ENCODE measurements at regions not wholly inside any gene's neighbourhood (a gene's known extent, or its start where the extent isn't known, plus 50 kb on each side); places are given as distances from the start of the nearest gene placed in this dataset.

DNA sequence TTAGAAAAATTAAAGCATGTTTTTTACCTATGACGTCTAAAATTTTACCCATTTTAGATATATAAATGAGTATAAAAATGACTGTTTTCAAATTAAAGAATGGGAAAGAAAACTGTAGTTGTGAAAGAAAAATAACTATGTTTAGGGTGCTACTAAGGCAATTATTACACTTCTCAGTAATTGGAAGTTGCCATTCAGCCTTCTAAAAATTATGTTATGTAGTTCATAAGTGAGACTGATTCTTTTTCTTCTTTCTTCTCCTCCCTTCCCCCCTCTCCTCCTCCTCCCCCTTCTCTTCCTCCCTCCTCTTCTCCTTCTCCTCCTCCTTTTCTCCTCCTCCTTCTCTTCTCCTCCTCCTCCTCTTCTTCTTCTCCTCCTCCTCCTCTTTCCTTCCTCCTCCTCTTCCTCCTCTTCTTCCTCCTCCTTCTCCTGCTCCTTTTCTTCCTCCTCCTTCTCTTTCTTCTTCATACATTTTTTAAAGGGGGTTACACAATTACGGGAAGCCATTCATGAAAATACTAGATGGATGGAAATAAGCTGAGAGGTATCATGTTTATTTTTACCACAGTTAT, 223.6 kb downstream of the CETN3 start:
- no peak for DNase-seq

DNA sequence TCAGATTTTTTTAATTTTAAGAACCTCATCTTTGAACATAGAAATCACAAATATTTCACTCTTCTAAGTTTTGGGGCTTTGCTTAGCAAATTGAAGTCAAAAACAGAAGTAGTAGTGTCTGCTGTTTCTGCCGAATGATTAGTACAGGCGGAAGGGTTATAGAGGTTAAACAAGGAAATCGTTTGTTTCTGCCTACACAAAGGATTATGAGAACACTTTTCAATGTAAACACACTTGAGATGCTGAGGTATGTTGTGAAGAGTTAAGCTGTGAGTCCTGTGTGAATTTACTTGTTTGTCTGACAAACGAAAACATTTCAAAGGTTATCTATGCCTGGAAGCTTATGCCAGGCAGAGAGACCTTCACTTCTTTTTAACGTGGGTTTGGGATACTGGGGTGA, 224.8 kb downstream of the CETN3 start:
- no peak for DNase-seq

DNA sequence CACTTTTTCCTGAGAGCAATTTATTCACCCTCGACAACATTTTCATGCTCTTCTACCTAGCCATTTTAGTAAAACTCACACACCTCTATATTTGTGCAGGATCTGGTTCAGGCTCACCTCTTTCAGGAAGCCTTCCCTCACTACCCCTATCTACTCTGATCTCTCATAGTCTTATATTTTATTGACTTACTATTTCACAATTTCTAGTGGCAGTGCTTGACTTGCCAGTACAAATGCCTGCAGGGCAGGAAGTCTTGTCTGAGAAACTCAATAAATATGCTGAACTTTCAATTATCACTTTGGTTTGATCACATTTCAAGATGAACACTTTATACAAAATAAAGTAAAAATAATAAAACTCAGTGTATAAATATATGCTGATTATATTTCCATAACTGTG, 226.8 kb downstream of the CETN3 start:
- no peak for DNase-seq

DNA sequence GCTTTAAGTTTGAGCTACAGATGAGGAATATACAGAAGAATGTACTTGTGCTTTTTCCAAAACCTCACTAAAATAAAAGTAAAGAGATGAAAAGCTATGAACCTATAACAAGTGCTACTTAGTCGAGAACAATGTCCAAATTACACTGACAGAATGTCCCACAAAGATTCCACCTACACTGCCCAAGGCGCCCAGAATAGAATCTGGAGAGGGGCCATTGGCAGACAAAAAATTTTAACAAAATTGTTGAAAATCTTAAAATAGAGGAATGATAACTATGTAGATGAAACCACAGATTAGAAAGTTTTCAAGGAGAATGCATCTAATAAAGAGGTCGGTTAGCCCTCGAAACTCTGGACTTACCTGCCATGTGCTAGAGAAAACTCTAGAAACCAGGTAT, 235.3 kb downstream of the CETN3 start:
- DNase-seq, result no peak

DNA sequence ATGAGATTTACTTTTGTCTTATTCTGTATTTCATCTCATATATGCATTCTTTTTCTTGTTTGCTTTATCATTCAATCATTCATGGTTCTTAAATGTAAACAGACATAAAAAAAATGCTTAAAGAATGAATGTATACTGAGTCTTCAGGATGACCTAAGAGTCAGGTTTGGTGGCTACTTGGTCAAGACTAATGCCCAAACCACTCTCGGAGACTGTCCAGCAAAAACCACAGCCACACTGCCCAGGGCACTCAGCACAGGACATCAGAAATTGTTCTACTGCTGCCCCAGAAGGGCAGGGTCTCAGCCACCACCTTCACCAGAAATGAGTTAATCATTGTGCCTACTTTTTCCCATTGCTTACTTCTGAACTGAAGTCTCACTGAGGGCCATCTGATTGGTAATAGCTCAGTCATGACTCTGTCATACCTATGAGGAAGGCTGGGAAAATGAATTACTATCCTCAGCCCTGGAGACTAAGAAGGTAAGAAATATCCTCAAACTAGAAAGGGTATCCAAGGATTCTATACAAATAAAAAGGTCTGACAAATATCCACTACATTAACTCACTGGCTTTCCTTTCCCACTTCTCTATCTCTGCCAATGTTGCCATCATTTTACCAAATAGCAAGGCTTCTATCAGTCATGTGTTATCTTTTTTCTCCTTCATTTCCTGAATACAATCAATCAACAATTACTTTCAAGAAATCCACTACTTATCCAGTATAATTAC, 236.1 kb downstream of the CETN3 start:
- DNase-seq, result no peak

DNA sequence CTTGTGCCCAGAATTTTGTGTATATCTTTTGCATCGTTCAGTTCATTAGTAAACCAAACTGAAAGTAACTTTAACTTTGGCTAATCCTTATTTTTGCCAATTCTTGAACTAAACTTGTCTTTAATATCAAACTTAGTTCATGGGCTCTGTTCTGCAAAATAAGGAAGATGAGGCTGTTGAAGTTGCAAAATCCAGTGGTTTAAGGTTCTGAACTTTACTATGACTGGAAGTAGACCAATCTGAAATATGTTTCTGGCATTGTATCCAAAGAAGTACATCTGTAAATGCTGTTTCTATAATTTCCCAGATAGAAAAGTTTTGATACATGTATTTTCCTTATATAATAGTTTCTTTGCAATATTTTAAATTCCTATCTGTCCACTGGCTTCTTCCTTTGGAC, 238.1 kb downstream of the CETN3 start:
- no peak for DNase-seq

DNA sequence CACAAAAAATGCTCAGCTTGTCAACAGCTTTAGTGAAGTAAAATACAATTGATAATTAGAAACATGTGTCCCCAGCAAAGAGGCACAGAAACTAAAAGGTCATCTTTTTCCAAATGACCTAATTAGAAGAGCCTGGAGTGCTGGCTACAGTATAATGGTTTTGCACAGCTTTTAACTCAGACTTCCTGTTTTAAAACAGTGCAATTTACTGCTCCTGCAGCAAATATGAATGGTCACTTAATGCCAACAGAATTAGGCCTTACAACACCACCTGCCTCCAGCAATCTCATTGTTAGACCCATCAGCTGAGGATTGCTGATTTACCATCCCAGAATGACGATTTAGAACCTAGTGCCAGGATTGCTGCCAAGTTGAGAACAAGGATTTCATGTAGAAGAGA, 239.3 kb downstream of the CETN3 start:
- no peak for DNase-seq

DNA sequence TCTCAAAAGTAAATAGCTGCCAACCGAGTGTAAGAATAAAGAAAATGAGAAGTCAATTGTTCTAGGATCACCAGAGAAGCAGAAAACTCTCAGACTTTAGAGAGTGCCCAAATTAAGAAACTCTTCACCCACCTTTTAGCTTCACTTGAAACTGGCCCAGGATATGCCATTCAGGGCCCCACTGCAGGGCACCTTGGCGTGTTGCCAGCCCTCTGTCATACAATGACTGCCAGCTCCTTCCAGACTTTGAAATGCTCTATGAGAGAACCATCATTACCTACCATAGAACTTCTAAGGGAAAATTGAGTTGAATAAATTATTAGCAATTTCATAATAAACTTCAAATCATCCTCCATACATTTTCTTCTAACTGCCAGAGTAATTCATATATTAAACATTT, 240.5 kb downstream of the CETN3 start:
- no peak for DNase-seq

DNA sequence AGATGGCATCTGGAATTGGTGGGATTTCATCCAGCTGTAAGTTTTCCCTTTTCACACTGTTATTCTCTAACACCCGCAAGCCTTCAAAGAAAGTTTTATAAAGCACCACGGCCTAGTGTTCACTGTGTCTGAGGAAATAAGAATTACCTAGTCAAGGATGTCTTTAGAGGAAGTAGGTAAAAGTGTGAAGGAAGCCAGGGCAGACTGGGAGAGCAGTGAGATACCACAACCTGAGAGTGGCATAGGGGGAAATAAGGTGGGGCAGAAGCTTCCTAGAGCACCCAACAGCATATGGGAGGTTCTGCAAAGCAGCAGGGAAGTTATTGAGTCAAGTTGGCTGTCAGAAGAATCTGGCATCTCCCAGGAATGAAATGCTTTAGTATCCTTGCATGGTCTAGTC, 241.2 kb downstream of the CETN3 start:
- no peak for DNase-seq

DNA sequence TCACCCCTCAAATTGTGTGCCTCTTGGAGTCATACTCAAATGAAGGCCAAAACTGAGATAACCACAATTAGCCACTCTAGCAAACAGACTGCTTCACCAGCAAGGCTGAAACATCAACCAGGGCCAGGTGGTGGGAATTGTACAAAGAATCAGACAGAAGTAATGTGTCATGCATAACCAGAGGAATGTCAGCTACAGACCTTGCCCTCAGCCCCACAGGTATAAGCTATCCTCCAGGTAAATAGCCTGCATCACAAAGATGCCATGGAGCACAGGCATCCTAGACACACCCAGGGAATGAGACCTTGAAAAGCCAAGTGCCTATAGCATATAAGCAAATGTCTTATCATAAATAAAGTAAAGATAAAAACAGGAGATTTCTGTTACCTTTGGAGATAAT, 242.7 kb downstream of the CETN3 start:
- no peak for DNase-seq

DNA sequence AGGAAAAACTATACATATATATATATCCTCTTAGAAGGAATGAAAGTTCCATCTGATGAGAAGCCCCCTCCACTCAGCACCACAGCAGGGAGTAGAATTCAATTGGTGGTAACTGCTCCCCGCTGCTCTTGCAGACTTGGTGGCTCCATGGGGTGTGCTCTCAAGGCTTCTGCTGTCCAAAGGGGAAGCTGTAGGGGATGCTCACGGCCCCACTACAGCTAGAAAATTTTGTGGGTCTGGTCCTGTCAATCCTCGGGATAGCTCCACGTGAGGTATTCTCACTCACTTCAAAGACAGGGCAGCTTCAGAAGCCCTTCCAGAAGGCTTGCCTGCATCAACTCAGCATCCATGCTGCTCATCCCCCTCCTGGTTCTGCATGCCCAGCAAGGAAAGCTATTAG, 247.2 kb downstream of the CETN3 start:
- no peak for DNase-seq

DNA sequence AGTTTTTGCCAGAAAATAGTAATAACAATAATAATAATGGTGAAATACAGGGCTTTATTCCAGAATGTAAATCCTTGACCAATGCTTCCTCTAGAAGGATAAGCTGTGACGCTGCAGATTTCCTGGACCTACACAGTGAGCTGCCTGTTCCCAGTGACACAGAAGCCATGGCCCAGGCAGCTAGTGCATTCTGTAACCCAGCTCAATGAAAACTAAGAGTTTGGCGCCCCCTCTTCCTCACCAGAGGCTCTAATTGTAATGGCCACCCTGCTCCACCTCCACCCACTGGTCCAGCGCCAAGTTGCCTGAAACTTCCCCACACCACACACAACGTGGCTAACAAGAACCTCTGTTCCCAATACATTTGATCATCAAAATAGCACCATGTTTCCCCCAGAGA, 248.1 kb downstream of the CETN3 start:
- DNase-seq, result peak; percentile 74

DNA sequence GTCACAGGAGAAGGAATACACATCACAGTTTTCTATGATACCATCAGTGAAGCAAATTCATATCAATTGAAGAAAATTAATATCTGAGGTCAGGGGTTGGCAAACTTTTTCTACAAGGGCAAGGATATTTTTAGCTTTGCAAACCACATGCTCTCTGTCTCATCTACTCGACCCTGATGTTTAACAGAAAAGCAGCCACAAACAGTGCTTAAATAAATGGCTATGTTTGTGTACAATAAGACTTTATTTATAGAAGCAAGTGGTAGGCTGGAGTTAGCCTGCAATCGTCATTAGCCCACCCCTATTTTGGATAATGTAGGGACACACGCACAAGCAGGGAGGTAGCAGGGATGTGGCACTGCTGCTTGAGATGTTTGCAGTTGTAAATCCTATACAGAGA, 251.4 kb downstream of the CETN3 start:
- no peak for DNase-seq

DNA sequence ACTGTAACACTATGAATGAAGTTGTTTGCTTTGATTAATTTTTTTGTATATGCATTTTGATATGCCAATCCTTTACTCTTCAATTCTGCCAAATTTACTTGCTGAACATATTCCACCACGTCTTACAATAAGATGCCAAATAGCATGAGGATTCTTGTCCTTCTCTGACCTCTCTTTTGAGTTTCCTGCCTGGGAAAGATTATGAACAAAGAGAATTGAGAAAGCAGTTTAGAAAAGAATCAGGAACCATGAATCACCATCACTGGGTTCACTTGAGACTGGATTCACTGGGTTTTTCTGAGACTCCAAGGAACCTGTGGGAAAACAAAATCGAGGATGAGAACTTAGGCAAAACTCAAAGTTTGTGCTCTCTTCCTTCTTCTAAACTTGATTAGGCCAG, 256.5 kb downstream of the CETN3 start:
- DNase-seq, result no peak

DNA sequence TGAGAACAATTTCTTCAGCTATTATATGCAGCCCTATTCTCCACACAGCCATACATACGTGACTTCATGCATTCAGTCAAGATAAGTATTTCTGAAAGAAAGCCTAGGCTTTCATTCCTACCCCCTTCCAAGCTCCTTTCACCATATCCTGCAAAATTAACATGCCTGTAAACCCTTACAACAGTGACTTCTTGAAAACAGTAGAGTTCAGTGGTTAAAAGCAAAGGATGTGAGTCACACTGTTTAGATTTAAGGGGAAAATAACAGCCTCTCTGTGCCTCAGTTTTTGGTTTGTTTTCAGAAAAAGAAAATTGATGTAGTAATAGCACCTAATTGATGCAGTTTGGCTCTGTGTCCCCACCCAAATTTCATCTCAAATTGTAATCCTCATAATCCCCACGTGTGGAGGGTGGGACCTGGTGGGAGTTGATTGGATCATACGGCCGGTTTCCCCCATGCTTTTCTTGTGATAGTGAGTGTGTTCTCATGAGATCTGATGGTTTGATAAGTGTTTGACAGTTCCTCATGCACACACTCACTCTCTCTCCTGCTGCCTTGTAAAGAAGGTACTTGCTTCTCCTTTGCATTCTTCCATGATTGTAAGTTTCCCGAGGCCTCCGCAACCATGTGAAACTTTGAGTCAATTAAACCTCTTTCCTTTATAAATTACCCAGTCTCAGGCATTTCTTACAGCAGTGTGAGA, 264.8 kb downstream of the CETN3 start:
- peak; percentile 53 for DNase-seq

DNA sequence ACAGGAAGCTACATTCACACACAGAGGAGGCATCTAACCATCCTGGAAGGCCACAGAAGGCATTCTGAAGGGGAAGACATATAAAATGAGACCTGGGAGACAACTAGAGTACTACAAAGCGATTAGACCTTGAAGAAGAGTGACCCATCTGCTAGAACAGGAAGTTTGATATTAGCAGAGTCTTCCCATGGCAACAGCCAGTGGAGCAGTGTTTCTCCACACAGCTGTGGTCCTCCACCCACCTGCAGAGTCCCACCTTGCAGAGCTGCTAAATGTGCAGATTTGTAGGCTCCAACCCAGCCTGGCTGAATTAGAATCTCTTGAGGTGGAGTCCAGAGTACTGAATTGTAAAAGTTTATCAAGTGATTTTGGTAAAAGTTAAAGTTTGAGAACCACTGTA, 267.0 kb downstream of the CETN3 start:
- no peak for DNase-seq

DNA sequence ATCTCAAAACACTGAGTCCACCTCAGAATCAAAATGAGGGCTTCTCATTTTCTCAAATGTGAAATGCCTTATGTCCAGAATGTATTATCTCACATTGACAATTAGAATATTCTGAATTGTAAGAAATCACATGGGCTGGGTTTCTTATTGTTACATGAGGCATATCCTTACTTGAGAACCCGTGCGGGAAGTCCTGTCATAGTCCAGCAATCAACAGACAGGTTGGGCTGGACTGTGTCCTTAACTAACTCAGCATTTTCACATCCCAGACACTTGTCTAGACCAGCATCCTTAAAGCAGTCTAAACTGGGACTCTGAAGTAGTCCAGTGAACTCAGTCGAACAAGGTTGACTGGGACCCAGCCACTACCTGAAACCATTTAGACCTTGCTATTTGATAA, 267.6 kb downstream of the CETN3 start:
- DNase-seq, result no peak

DNA sequence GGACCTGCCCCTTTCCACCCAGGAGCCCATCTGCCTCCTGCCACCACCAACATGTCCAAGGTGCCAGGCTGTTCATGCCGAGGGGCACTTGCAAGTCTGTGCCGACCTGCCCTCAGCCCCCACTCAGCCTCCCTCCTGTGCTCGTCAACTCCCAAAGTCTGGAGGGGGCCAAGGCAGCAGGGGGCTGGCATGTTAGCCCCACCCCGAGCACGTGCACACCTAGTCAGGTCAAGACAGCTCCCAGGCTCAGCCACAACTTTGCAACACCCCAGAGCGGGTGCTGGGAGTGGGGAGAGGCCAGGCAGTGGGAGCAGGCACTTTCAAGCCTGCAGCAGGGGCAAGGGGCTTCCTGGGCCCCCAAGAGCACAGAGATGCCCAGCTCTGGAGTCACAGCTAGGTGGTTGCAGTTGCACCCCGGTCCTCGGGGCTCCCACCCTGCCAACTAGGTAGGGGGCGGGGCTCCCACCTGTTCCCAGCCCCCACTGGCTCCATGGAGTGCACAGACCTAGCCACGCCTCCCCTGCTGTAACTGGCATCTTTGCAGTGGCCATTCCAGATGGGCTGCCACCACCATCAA, 272.5 kb downstream of the CETN3 start:
- no peak for DNase-seq

DNA sequence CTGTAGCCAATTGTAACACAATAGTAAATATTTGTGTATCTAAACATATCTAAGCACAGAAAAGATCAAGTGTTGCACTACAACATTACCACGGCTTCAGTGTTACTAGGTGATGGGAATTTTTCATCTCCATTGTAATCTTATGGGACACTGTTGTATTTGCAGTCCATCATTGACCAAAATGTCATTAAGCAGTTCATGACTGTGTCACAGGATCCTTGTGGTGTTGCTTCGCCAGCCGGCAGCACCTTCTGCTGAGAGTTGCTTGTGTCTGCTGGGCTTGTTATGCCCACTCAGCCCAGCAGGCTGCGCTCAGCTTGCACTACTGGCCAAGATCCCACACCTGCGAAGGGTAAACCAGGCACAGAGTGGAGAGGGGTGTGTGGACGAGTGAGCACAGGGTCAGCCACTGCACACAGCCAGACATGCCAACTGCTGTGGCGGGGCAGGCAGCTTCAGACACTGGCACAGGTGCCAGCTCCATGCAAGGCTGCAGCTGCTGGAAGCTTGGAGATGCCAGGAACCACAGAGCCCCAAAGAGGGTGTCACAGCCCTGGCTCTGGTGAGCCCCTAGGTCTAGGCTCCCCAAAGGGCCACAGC, 273.7 kb downstream of the CETN3 start:
- DNase-seq, result peak; percentile 82

DNA sequence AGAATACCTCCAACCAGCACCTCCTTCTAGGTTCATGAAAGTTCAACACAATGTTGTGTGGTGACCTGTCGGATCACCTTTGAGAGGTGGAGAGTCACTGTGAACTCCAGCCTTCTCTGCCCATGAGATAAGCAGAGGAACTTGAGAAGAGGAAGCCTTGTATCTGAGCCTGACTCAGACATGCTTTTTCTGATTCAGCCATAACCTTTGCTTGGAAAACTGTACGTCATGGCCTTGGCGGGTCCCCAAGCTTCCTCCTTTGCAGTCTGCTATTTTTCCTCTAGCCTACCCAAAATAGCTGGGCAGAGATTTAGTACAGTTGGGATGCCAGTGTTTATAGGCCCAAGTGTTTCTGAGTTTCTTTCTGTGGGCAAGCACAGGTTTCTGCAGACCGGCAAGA, 274.7 kb downstream of the CETN3 start:
- no peak for DNase-seq

DNA sequence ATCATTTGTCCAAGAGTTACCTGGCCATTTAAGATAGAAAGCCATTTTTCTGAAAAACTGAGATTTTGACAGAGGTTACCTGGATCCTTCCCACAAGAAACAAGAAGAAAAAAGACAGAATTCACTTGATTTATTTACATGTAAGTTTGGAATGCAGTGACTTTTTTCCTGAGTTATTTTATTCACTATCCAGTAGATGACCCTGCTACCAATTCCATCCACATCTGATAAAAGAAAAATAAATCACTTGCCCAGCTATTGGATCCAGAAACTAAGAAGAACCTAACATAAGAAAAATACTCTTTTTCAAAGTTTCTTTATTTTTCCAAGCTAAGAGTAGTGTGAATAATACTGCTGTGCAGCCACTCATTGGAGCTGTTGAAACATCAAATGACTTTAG, 275.2 kb downstream of the CETN3 start:
- DNase-seq, result no peak

DNA sequence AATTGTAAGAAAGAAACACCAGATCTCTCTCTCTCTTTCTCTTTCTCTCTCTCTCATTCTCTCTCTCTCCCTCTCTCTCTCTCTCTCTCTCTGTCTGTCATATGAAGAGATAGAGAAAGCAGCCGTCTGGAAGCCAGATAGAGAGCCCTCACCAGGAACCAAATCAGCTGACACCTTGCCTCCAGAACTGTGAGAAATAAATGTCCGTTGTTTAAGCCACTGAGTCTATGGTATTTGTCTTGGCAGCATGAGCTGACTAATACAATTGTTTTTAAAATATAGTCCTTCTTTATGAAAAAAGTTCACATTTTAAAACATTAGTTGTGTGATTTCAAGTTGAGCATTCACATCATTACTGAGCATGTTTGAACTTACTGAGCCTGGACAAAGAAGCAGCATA, 275.6 kb downstream of the CETN3 start:
- no peak for DNase-seq

DNA sequence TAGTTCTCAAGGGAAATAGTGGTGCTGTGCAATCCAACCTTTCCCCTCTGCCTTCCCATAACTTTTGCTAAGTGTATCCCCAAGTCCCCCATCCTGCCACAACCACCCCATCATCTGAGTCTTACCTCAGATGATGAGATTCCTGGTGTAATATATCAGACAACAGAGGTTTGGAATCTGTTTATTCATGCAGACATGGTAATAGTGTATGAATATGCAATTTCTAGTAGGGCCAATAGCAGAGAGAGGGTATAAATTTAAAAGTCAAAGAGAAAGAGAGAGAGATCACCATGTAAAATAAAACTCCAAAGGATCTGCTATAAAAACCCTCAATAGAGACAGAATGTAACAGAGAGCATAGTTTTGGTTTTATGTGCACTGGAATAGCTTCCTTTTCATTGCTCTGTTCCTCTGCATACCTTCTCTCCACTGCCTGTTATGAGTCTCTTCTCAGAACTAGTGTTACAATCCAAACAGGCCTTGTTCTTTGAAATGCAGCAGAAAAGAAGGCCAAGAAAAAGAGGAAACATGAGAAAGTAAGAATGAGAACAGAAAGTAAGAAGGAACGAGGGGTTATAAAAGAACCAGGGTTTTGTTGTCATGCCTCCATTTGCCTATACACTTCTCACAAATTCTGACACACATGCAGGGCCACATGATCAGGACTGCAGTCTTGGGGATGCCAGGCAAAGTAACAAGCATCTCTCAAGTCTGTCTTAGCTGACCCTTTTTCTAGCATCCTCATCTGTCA, 278.0 kb downstream of the CETN3 start:
- DNase-seq, result no peak

All from islet precursor cell (in vitro differentiated cells).